ENCODE measurements at regions not wholly inside any gene's neighbourhood (a gene's known extent, or its start where the extent isn't known, plus 50 kb on each side); places are given as distances from the start of the nearest gene placed in this dataset.
"Not testable (repeated sequence)": the region's sequence is repeated elsewhere in the genome, so short reads cannot be mapped to it uniquely, and the experiment has no call there.

DNA sequence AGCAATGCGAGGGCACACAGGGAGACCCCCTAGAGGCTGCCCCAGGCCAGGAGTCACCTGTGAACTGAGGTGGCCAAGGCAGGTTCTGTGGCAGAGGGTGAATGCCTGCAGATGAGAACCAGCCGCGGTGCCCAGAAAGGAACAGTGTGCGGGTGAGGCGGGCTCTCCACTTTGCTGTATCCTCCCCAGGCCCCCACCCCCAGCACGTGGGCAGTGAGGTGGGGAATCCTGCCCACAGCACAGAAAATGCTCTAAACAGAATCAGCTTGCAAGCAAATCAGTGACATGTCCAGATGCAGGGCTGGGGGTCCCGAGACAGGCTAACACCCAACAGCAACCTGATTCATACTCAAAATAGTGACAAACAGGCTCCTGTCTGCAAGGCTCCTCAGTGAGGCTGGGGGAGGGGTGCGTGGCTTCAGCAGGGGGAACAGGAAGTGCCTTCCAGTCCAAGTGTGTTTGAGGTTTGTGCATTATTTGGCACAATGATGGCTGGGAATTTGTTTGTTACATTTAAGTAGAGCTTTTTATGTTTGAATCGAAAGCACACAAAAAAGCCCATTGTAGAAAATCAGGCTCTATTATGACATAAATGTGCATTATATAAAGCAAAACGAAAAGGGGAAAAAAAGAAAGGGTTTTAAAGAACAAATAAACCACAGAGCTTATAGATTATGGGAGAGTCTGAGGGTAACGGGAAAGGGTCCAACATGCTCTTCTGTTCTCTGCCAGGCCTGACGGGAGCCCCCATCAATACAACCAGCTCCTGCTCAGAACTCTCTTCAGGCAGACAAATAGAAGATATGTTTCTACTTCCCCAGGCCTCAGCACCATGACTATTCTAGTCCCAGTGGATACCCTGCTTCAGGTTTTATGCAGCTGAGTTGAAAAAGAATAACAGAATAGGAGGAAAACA is 201.3 kb downstream of the HSD17B3 start:
- no peak for DNase-seq (ENCODE audit: low spot score)
- intact Hi-C loops (cut with micrococcal nuclease; ENCODE audit: unreplicated experiment): no loop called here
- Histone ChIP-seq H2AFZ (ENCODE audit: low read length) (no peak overlapping the region), H3K4me2 (ENCODE audit: low read length) (no peak overlapping the region), H3K27ac (ENCODE audit: low read depth, low read length, poor library complexity, severe bottlenecking) (no peak overlapping the region), H3K9me2 (ENCODE audit: insufficient read depth, low read length) (no peaks in the 10 kb centered on the region), H3K79me2 (ENCODE audit: insufficient read depth, low read depth, low read length) (no peaks in the 10 kb centered on the region), H3K36me3 (ENCODE audit: insufficient read depth, low read length) (no peaks in the 10 kb centered on the region), H3K4me3 (ENCODE audit: low read depth, low read length, poor library complexity, severe bottlenecking) (no peak overlapping the region), H4K20me1 (ENCODE audit: insufficient read depth, low read length) (no peaks in the 10 kb centered on the region), H3K4me1 (ENCODE audit: insufficient read depth, low read length, poor library complexity, severe bottlenecking) (no peaks in the 10 kb centered on the region), H3K9me3 (ENCODE audit: low read length) (no peaks in the 10 kb centered on the region)
- CTCF ChIA-PET (ENCODE audit: unreplicated experiment): no interaction called here
- no TSS peak for BruUV-seq (replicated peaks)
- POLR2A ChIA-PET: interaction anchor here (0.6 kb wide), 1 partner anchor 1682 kb away, joined by 4 read pairs; no protein-coding TSS in a partner anchor
- TF ChIP-seq, protein P1, sequence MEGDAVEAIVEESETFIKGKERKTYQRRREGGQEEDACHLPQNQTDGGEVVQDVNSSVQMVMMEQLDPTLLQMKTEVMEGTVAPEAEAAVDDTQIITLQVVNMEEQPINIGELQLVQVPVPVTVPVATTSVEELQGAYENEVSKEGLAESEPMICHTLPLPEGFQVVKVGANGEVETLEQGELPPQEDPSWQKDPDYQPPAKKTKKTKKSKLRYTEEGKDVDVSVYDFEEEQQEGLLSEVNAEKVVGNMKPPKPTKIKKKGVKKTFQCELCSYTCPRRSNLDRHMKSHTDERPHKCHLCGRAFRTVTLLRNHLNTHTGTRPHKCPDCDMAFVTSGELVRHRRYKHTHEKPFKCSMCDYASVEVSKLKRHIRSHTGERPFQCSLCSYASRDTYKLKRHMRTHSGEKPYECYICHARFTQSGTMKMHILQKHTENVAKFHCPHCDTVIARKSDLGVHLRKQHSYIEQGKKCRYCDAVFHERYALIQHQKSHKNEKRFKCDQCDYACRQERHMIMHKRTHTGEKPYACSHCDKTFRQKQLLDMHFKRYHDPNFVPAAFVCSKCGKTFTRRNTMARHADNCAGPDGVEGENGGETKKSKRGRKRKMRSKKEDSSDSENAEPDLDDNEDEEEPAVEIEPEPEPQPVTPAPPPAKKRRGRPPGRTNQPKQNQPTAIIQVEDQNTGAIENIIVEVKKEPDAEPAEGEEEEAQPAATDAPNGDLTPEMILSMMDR (conservative IDR thresholded peaks at IDR 0.05; ENCODE audit: low read length): no peak
- TF ChIP-seq EZH2phosphoT487 (IDR thresholded peaks at IDR 0.05; ENCODE audit: borderline replicate concordance, low read depth, low read length): no peak

- DNase-seq (ENCODE audit: low spot score); H3K4me1 ChIP-seq (ENCODE audit: insufficient read depth, low read length, poor library complexity, severe bottlenecking); H3K36me3 ChIP-seq (ENCODE audit: insufficient read depth, low read length); intact Hi-C loops (cut with micrococcal nuclease; ENCODE audit: unreplicated experiment); H3K9me2 ChIP-seq (ENCODE audit: insufficient read depth, low read length); H3K4me2 ChIP-seq (ENCODE audit: low read length); POLR2A ChIA-PET; H3K27ac ChIP-seq (ENCODE audit: low read depth, low read length, poor library complexity, severe bottlenecking); BruUV-seq (replicated peaks); H3K9me3 ChIP-seq (ENCODE audit: low read length); H3K79me2 ChIP-seq (ENCODE audit: insufficient read depth, low read depth, low read length); H2AFZ ChIP-seq (ENCODE audit: low read length); H3K4me3 ChIP-seq (ENCODE audit: low read depth, low read length, poor library complexity, severe bottlenecking); CTCF ChIA-PET (ENCODE audit: unreplicated experiment); H4K20me1 ChIP-seq (ENCODE audit: insufficient read depth, low read length): not testable (repeated sequence)
Observed at GRCh38 chr9:96090630-96091029, 211.3 kb downstream of the HSD17B3 start.

GRCh38 chr9:96089452-96090085 is 212.4 kb downstream of the HSD17B3 start:
- H3K36me3 ChIP-seq (ENCODE audit: insufficient read depth, low read length): no peaks in the 10 kb centered on the region
- ChIA-PET CTCF (ENCODE audit: unreplicated experiment) (interaction anchor here (0.6 kb wide), 1 partner anchor 259 kb away, joined by 3 read pairs; no protein-coding TSS in a partner anchor), POLR2A (interaction anchor here (0.7 kb wide), 1 partner anchor 34 kb away, joined by 6 read pairs; no protein-coding TSS in a partner anchor)
- H3K9me2 ChIP-seq (ENCODE audit: insufficient read depth, low read length): no peaks in the 10 kb centered on the region
- no peaks in the 10 kb centered on the region for H3K79me2 ChIP-seq (ENCODE audit: insufficient read depth, low read depth, low read length)
- H3K9me3 ChIP-seq (ENCODE audit: low read length): no peaks in the 10 kb centered on the region
- H3K4me2 ChIP-seq (ENCODE audit: low read length): no peak overlapping the region
- no peaks in the 10 kb centered on the region for H3K4me1 ChIP-seq (ENCODE audit: insufficient read depth, low read length, poor library complexity, severe bottlenecking)
- no TSS peak for BruUV-seq (replicated peaks)
- H3K27ac ChIP-seq (ENCODE audit: low read depth, low read length, poor library complexity, severe bottlenecking): no peak overlapping the region
- DNase-seq (ENCODE audit: low spot score): no peak
- H2AFZ ChIP-seq (ENCODE audit: low read length): no peak overlapping the region
- intact Hi-C loops (cut with micrococcal nuclease; ENCODE audit: unreplicated experiment): no loop called here
- no peak overlapping the region for H3K4me3 ChIP-seq (ENCODE audit: low read depth, low read length, poor library complexity, severe bottlenecking)
- no peaks in the 10 kb centered on the region for H4K20me1 ChIP-seq (ENCODE audit: insufficient read depth, low read length)
- TF ChIP-seq, protein P1 (conservative IDR thresholded peaks at IDR 0.05; ENCODE audit: low read length): no peak
- TF ChIP-seq EZH2phosphoT487 (IDR thresholded peaks at IDR 0.05; ENCODE audit: borderline replicate concordance, low read depth, low read length): no peak
